Astrocyte (in vitro differentiated cells and primary cell): ENCODE measurements at regions not wholly inside any gene's neighbourhood (a gene's known extent, or its start where the extent isn't known, plus 50 kb on each side); places are given as distances from the start of the nearest gene placed in this dataset.
"Not testable (repeated sequence)": the region's sequence is repeated elsewhere in the genome, so short reads cannot be mapped to it uniquely, and the experiment has no call there.

Experiments
- DNase-seq: peaks from one replicate; pipeline ENCODE4 v3.0.0-alpha.2; 2010; ENCODE audit warnings: low read depth
- FAIRE-seq: peaks from 2 replicates; lab custom pipeline; 2011; peaks lifted over from hg19 to GRCh38; lab: Jason Lieb, UNC
- H2AFZ ChIP-seq: 2 replicates; pipeline ENCODE4 v1.6.0; 2012; ENCODE audit warnings: low read depth, low read length, inconsistent platforms
- H3K27ac ChIP-seq: 2 replicates; pipeline ENCODE4 v1.5.1; 2011; ENCODE audit warnings: low read depth, low read length, inconsistent platforms
- H3K27me3 ChIP-seq: 2 replicates; pipeline ENCODE4 v1.6.0; 2011; ENCODE audit warnings: low read length, inconsistent platforms; ENCODE audit not compliant: insufficient read depth
- H3K36me3 ChIP-seq: 2 replicates; pipeline ENCODE4 v1.5.1; 2011; ENCODE audit warnings: low read length, inconsistent platforms; ENCODE audit not compliant: insufficient read depth
- H3K4me1 ChIP-seq: 2 replicates; pipeline ENCODE4 v1.5.1; 2011; ENCODE audit warnings: low read length, inconsistent platforms; ENCODE audit not compliant: insufficient read depth
- H3K4me2 ChIP-seq: 2 replicates; pipeline ENCODE4 v1.6.0; 2012; ENCODE audit warnings: low read length, inconsistent platforms
- H3K4me3 ChIP-seq: 2 replicates; pipeline ENCODE4 v1.5.1; 2011; ENCODE audit warnings: low read depth, mild to moderate bottlenecking, low read length, inconsistent platforms; ENCODE audit not compliant: insufficient read depth
- H3K79me2 ChIP-seq: 2 replicates; pipeline ENCODE4 v1.6.0; 2012; ENCODE audit warnings: mild to moderate bottlenecking, low read length, inconsistent platforms; ENCODE audit not compliant: insufficient read depth
- H3K9ac ChIP-seq: 2 replicates; pipeline ENCODE4 v1.6.0; 2012; ENCODE audit warnings: mild to moderate bottlenecking, low read length, inconsistent platforms
- H3K9me3 ChIP-seq: 2 replicates; pipeline ENCODE4 v1.5.1; 2012; ENCODE audit warnings: low read depth, mild to moderate bottlenecking, low read length, inconsistent platforms; ENCODE audit not compliant: insufficient read depth
- H4K20me1 ChIP-seq: 2 replicates; pipeline ENCODE4 v1.6.0; 2012; ENCODE audit warnings: low read length, inconsistent platforms; ENCODE audit not compliant: insufficient read depth
- H3K27ac Mint-ChIP-seq: one replicate; pipeline ENCODE4 v1.8.0; 2021; ENCODE audit warnings: mild to moderate bottlenecking, mixed read lengths; ENCODE audit not compliant: unreplicated experiment
- H3K27me3 Mint-ChIP-seq: one replicate; pipeline ENCODE4 v1.8.0; 2021; ENCODE audit warnings: low read depth, mixed read lengths; ENCODE audit not compliant: unreplicated experiment
- H3K36me3 Mint-ChIP-seq: one replicate; pipeline ENCODE4 v1.8.0; 2021; ENCODE audit warnings: low read depth, mixed read lengths; ENCODE audit not compliant: unreplicated experiment
- H3K4me1 Mint-ChIP-seq: one replicate; pipeline ENCODE4 v1.8.0; 2021; ENCODE audit warnings: low read depth, mixed read lengths; ENCODE audit not compliant: unreplicated experiment
- H3K4me3 Mint-ChIP-seq: one replicate; pipeline ENCODE4 v1.8.0; 2021; ENCODE audit warnings: mild to moderate bottlenecking, moderate library complexity, mixed read lengths; ENCODE audit not compliant: unreplicated experiment
- H3K9me3 Mint-ChIP-seq: one replicate; pipeline ENCODE4 v1.8.0; 2021; ENCODE audit warnings: mild to moderate bottlenecking, mixed read lengths; ENCODE audit not compliant: unreplicated experiment
- EZH2 ChIP-seq: IDR thresholded peaks from 2 replicates; pipeline ENCODE4 v1.6.1; 2012; ENCODE audit warnings: mild to moderate bottlenecking, low read length, inconsistent platforms; ENCODE audit not compliant: insufficient read depth
- TF ChIP-seq, protein P1 (sequence below): IDR thresholded peaks from 2 replicates; pipeline ENCODE4 v1.5.1; 2011; ENCODE audit warnings: low read depth, mild to moderate bottlenecking, inconsistent platforms, low read length, moderate library complexity; ENCODE audit not compliant: insufficient read depth

DNA sequence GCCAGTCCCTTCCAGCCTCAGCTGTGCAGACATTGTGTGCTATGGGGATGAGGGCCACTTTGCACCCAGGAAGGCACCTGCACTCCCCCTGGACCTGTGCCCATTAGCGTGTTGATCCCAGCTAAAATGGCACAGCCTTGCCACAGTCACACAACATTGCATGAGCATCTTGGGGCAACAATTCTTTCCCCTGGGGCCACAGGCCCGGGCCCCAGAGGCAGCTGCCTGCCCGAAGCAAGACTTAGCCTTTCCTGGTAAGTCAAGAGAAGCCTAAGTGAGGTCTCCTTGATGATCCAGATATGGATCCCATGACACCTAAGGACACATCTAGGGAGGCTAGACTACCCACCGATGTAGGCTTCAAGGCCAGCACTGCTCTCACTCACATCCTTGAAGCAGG lies 202.1 kb downstream of the BCL11A start:
- no peak overlapping the region for H3K27ac ChIP-seq
- no peaks in the 10 kb centered on the region for H4K20me1 ChIP-seq
- no peak overlapping the region for H3K4me2 ChIP-seq
- H3K9me3 ChIP-seq, result no peaks in the 10 kb centered on the region
- H3K4me1 ChIP-seq, result no peaks in the 10 kb centered on the region
- no peaks in the 10 kb centered on the region for H3K4me1 Mint-ChIP-seq
- no peak overlapping the region for H3K4me3 Mint-ChIP-seq
- H3K4me3 ChIP-seq, result no peak overlapping the region
- H3K27me3 ChIP-seq, result no peaks in the 10 kb centered on the region
- no peaks in the 10 kb centered on the region for H3K36me3 Mint-ChIP-seq
- H3K27ac Mint-ChIP-seq, result no peak overlapping the region
- no peaks in the 10 kb centered on the region for H3K79me2 ChIP-seq
- no peaks in the 10 kb centered on the region for H3K36me3 ChIP-seq
- FAIRE-seq, result no peak
- TF ChIP-seq EZH2, result no peak
- TF ChIP-seq, protein P1, sequence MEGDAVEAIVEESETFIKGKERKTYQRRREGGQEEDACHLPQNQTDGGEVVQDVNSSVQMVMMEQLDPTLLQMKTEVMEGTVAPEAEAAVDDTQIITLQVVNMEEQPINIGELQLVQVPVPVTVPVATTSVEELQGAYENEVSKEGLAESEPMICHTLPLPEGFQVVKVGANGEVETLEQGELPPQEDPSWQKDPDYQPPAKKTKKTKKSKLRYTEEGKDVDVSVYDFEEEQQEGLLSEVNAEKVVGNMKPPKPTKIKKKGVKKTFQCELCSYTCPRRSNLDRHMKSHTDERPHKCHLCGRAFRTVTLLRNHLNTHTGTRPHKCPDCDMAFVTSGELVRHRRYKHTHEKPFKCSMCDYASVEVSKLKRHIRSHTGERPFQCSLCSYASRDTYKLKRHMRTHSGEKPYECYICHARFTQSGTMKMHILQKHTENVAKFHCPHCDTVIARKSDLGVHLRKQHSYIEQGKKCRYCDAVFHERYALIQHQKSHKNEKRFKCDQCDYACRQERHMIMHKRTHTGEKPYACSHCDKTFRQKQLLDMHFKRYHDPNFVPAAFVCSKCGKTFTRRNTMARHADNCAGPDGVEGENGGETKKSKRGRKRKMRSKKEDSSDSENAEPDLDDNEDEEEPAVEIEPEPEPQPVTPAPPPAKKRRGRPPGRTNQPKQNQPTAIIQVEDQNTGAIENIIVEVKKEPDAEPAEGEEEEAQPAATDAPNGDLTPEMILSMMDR, result no peak
- H2AFZ ChIP-seq, result no peak overlapping the region
- peaks cover 12% of the 10 kb centered on the region for H3K27me3 Mint-ChIP-seq
- H3K9ac ChIP-seq, result no peak overlapping the region
- DNase-seq, result no peak
- H3K9me3 Mint-ChIP-seq, result peaks cover 2% of the 10 kb centered on the region

DNA sequence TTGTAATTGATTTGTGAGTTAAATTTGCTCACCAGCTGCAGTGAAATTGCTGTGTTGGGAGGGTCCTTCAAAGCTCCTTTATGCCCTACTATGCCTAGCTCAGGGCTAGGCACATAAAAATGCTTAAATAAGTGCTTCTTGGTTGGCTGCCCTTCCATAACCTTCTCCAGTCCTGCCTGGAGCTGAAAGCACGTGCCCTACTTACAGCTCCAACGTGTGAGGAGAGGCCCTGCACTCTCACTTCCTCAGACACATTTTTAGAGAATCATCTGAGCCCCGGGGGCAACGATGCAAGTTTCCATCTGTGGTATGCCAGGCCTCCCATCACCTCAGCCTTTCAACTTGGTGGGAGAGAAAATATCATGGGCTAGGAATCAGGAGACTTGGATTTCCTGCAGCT lies 202.7 kb downstream of the BCL11A start:
- Mint-ChIP-seq H3K9me3 (peaks cover 2% of the 10 kb centered on the region), H3K27me3 (peaks cover 12% of the 10 kb centered on the region), H3K27ac (no peak overlapping the region), H3K36me3 (no peaks in the 10 kb centered on the region), H3K4me1 (no peaks in the 10 kb centered on the region), H3K4me3 (no peak overlapping the region)
- DNase-seq (no peak), FAIRE-seq (no peak)
- Histone ChIP-seq H3K27ac (no peak overlapping the region), H3K9ac (no peak overlapping the region), H3K4me2 (no peak overlapping the region), H3K36me3 (no peaks in the 10 kb centered on the region), H4K20me1 (no peaks in the 10 kb centered on the region), H2AFZ (no peak overlapping the region), H3K9me3 (no peaks in the 10 kb centered on the region), H3K4me3 (no peak overlapping the region), H3K27me3 (no peaks in the 10 kb centered on the region), H3K4me1 (no peaks in the 10 kb centered on the region), H3K79me2 (no peaks in the 10 kb centered on the region)
- no peak for TF ChIP-seq EZH2
- TF ChIP-seq, protein P1, result no peak

DNA sequence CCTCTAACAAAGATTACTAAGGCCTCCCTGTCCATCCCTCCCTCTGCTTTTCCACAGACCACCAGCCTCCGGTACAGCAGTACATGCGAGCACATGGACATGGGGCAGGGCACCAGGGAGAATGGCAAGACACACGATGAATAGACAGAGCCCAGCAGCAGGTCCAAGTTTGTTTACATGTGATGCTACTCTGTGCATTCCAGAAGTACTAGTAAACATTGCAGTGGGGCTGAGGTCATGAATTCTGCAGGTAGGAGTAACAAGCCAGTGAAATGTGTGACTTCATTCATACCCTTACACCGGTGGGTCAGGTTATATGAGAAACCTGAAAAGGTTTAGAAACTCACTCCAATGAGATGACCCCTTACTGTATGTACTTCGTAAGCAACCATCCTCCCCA lies 205.7 kb downstream of the BCL11A start:
- no peak overlapping the region for H3K27ac Mint-ChIP-seq
- Histone ChIP-seq H3K4me3 (no peak overlapping the region), H2AFZ (no peak overlapping the region), H3K27ac (no peak overlapping the region), H3K4me1 (no peaks in the 10 kb centered on the region), H3K36me3 (no peaks in the 10 kb centered on the region), H3K79me2 (no peaks in the 10 kb centered on the region), H4K20me1 (no peaks in the 10 kb centered on the region), H3K4me2 (no peak overlapping the region), H3K27me3 (no peaks in the 10 kb centered on the region), H3K9ac (no peak overlapping the region), H3K9me3 (no peaks in the 10 kb centered on the region)
- TF ChIP-seq EZH2, result no peak
- TF ChIP-seq, protein P1, result no peak
- no peaks in the 10 kb centered on the region for H3K36me3 Mint-ChIP-seq
- peaks cover 10% of the 10 kb centered on the region for H3K27me3 Mint-ChIP-seq
- no peak overlapping the region for H3K4me3 Mint-ChIP-seq
- DNase-seq (no peak), FAIRE-seq (no peak)
- H3K4me1 Mint-ChIP-seq, result no peaks in the 10 kb centered on the region
- peaks cover 2% of the 10 kb centered on the region for H3K9me3 Mint-ChIP-seq

DNA sequence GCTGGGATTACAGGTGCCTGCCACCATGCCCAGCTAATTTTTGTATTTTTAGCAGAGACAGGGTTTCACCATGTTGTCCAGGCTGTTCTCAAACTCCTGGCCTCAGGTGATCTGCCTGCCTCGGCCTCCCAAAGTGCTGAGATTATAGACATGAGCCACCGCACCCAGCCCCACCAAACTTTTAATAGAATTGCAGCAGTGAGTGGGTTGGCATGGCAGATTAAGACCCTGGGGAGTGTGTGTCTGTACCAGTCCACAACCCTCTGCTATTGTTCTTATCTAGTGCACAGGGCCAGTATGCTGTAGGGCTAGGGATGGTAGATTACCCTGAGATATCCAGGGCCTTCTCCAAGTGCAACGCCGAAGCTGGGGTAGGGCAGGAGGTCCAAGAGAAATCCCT lies 211.0 kb downstream of the BCL11A start:
- H3K9ac ChIP-seq, H3K36me3 Mint-ChIP-seq, DNase-seq, H4K20me1 ChIP-seq, H3K9me3 ChIP-seq, H3K4me3 Mint-ChIP-seq, H3K4me1 ChIP-seq, H3K4me3 ChIP-seq, H3K4me1 Mint-ChIP-seq, H2AFZ ChIP-seq, H3K27ac ChIP-seq, H3K79me2 ChIP-seq, H3K27me3 Mint-ChIP-seq, H3K27me3 ChIP-seq, FAIRE-seq, H3K36me3 ChIP-seq, H3K4me2 ChIP-seq, H3K27ac Mint-ChIP-seq, H3K9me3 Mint-ChIP-seq: not testable (repeated sequence)
